ENCODE measurements at regions not wholly inside any gene's neighbourhood (a gene's known extent, or its start where the extent isn't known, plus 50 kb on each side); places are given as distances from the start of the nearest gene placed in this dataset.

DNA sequence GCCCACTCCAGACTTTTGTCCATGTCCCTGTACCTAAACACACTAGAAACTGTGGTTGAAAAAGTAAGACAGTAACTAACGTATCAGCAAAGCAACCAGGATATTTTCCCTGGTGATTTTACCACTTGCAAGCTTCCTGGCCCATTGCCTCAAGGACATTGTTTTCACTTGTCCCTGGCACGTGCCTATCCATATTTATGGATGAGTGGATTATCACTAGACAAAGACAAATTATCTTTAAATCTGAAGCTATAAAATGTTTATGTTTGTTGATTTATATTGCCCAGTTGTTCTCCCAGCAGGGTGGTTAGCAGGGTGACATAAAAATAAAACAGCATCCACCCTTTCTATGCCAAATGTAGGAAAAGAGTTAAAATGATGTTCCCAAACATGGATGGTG lies 93.2 kb upstream of the STEAP1 start (continued):
- TF ChIP-seq CREB1 (CRISPR knock-in tag; IDR thresholded peaks at IDR 0.05; ENCODE audit: low read depth): no peak

DNA sequence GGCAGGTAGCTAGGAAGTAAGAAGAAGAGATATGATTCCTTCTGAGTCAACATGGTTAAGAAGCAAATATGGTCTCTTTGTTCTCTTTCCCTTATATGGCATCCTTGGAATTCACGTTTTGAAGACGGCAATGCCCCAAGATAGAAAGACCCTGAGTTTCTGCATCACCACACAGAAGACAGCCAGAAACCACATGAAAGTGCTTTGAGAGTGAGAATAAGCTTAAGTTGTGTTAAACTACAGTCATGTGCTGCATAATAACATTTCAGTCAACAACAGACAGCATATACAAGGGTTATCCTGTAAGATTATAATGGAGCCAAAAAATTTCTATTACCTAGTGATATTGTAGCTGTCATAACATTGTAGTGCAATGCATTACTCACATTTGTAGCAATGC lies 89.9 kb upstream of the STEAP1 start:
- no peak for DNase-seq (ENCODE audit: low spot score)
- H3F3A ChIP-seq (replicated peaks; ENCODE audit: low read depth): no peaks in the 10 kb centered on the region
- H3K4me1 Mint-ChIP-seq: no peaks in the 10 kb centered on the region; the same call in 2 of the 3 replicates
- no peaks in the 10 kb centered on the region for H3K4me1 ChIP-seq (ENCODE audit: insufficient read depth)
- no peak overlapping the region for H3K4me3 ChIP-seq
- H3K27me3 Mint-ChIP-seq (ENCODE audit: insufficient read depth, low read depth, poor library complexity): peaks cover 1% of the 10 kb centered on the region
- no peaks in the 10 kb centered on the region for H3K36me3 ChIP-seq (ENCODE audit: insufficient read depth)
- H3K4me3 Mint-ChIP-seq: no peak overlapping the region
- H3K27ac Mint-ChIP-seq: no peak overlapping the region
- H3K27ac ChIP-seq (ENCODE audit: low read depth): no peak overlapping the region
- no peaks in the 10 kb centered on the region for H3K9me2 ChIP-seq (ENCODE audit: insufficient read depth)
- no peaks in the 10 kb centered on the region for H4K20me1 ChIP-seq (replicated peaks; ENCODE audit: insufficient read depth)
- TF ChIP-seq JUNB (IDR thresholded peaks at IDR 0.05; ENCODE audit: unreplicated experiment) (no peak), STAT1 (IDR thresholded peaks at IDR 0.05; ENCODE audit: unreplicated experiment) (no peak), POLR2AphosphoS5 (IDR thresholded peaks at IDR 0.05; ENCODE audit: low read depth) (no peak), ZNF114 (CRISPR knock-in tag; IDR thresholded peaks at IDR 0.05) (no peak), NANOG (IDR thresholded peaks at IDR 0.05; ENCODE audit: borderline replicate concordance) (no peak), ZNF331 (CRISPR knock-in tag; IDR thresholded peaks at IDR 0.05; ENCODE audit: low read depth) (no peak), EZH2phosphoT487 (IDR thresholded peaks at IDR 0.05; ENCODE audit: unreplicated experiment) (no peak), EZH2 (IDR thresholded peaks at IDR 0.05; ENCODE audit: low read depth, unreplicated experiment) (no peak), CREB1 (CRISPR knock-in tag; IDR thresholded peaks at IDR 0.05; ENCODE audit: low read depth) (no peak)
- TF ChIP-seq, protein P1, sequence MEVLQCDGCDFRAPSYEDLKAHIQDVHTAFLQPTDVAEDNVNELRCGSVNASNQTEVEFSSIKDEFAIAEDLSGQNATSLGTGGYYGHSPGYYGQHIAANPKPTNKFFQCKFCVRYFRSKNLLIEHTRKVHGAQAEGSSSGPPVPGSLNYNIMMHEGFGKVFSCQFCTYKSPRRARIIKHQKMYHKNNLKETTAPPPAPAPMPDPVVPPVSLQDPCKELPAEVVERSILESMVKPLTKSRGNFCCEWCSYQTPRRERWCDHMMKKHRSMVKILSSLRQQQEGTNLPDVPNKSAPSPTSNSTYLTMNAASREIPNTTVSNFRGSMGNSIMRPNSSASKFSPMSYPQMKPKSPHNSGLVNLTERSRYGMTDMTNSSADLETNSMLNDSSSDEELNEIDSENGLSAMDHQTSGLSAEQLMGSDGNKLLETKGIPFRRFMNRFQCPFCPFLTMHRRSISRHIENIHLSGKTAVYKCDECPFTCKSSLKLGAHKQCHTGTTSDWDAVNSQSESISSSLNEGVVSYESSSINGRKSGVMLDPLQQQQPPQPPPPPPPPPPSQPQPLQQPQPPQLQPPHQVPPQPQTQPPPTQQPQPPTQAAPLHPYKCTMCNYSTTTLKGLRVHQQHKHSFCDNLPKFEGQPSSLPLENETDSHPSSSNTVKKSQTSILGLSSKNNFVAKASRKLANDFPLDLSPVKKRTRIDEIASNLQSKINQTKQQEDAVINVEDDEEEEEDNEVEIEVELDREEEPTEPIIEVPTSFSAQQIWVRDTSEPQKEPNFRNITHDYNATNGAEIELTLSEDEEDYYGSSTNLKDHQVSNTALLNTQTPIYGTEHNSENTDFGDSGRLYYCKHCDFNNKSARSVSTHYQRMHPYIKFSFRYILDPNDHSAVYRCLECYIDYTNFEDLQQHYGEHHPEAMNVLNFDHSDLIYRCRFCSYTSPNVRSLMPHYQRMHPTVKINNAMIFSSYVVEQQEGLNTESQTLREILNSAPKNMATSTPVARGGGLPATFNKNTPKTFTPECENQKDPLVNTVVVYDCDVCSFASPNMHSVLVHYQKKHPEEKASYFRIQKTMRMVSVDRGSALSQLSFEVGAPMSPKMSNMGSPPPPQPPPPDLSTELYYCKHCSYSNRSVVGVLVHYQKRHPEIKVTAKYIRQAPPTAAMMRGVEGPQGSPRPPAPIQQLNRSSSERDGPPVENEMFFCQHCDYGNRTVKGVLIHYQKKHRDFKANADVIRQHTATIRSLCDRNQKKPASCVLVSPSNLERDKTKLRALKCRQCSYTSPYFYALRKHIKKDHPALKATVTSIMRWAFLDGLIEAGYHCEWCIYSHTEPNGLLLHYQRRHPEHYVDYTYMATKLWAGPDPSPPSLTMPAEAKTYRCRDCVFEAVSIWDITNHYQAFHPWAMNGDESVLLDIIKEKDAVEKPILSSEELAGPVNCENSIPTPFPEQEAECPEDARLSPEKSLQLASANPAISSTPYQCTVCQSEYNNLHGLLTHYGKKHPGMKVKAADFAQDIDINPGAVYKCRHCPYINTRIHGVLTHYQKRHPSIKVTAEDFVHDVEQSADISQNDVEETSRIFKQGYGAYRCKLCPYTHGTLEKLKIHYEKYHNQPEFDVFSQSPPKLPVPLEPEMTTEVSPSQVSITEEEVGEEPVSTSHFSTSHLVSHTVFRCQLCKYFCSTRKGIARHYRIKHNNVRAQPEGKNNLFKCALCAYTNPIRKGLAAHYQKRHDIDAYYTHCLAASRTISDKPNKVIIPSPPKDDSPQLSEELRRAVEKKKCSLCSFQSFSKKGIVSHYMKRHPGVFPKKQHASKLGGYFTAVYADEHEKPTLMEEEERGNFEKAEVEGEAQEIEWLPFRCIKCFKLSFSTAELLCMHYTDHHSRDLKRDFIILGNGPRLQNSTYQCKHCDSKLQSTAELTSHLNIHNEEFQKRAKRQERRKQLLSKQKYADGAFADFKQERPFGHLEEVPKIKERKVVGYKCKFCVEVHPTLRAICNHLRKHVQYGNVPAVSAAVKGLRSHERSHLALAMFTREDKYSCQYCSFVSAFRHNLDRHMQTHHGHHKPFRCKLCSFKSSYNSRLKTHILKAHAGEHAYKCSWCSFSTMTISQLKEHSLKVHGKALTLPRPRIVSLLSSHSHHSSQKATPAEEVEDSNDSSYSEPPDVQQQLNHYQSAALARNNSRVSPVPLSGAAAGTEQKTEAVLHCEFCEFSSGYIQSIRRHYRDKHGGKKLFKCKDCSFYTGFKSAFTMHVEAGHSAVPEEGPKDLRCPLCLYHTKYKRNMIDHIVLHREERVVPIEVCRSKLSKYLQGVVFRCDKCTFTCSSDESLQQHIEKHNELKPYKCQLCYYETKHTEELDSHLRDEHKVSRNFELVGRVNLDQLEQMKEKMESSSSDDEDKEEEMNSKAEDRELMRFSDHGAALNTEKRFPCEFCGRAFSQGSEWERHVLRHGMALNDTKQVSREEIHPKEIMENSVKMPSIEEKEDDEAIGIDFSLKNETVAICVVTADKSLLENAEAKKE (CRISPR knock-in tag; IDR thresholded peaks at IDR 0.05): no peak
- TF ChIP-seq, protein P2, sequence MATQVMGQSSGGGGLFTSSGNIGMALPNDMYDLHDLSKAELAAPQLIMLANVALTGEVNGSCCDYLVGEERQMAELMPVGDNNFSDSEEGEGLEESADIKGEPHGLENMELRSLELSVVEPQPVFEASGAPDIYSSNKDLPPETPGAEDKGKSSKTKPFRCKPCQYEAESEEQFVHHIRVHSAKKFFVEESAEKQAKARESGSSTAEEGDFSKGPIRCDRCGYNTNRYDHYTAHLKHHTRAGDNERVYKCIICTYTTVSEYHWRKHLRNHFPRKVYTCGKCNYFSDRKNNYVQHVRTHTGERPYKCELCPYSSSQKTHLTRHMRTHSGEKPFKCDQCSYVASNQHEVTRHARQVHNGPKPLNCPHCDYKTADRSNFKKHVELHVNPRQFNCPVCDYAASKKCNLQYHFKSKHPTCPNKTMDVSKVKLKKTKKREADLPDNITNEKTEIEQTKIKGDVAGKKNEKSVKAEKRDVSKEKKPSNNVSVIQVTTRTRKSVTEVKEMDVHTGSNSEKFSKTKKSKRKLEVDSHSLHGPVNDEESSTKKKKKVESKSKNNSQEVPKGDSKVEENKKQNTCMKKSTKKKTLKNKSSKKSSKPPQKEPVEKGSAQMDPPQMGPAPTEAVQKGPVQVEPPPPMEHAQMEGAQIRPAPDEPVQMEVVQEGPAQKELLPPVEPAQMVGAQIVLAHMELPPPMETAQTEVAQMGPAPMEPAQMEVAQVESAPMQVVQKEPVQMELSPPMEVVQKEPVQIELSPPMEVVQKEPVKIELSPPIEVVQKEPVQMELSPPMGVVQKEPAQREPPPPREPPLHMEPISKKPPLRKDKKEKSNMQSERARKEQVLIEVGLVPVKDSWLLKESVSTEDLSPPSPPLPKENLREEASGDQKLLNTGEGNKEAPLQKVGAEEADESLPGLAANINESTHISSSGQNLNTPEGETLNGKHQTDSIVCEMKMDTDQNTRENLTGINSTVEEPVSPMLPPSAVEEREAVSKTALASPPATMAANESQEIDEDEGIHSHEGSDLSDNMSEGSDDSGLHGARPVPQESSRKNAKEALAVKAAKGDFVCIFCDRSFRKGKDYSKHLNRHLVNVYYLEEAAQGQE (IDR thresholded peaks at IDR 0.05; ENCODE audit: unreplicated experiment): no peak
- TF ChIP-seq, protein P3, sequence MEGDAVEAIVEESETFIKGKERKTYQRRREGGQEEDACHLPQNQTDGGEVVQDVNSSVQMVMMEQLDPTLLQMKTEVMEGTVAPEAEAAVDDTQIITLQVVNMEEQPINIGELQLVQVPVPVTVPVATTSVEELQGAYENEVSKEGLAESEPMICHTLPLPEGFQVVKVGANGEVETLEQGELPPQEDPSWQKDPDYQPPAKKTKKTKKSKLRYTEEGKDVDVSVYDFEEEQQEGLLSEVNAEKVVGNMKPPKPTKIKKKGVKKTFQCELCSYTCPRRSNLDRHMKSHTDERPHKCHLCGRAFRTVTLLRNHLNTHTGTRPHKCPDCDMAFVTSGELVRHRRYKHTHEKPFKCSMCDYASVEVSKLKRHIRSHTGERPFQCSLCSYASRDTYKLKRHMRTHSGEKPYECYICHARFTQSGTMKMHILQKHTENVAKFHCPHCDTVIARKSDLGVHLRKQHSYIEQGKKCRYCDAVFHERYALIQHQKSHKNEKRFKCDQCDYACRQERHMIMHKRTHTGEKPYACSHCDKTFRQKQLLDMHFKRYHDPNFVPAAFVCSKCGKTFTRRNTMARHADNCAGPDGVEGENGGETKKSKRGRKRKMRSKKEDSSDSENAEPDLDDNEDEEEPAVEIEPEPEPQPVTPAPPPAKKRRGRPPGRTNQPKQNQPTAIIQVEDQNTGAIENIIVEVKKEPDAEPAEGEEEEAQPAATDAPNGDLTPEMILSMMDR (conservative IDR thresholded peaks at IDR 0.05; ENCODE audit: low read depth in 2 of 2): no peak
- TF ChIP-seq, protein P4, sequence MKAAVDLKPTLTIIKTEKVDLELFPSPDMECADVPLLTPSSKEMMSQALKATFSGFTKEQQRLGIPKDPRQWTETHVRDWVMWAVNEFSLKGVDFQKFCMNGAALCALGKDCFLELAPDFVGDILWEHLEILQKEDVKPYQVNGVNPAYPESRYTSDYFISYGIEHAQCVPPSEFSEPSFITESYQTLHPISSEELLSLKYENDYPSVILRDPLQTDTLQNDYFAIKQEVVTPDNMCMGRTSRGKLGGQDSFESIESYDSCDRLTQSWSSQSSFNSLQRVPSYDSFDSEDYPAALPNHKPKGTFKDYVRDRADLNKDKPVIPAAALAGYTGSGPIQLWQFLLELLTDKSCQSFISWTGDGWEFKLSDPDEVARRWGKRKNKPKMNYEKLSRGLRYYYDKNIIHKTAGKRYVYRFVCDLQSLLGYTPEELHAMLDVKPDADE (IDR thresholded peaks at IDR 0.05): no peak
- no peak for ATAC-seq
- no peaks in the 10 kb centered on the region for H3K9me3 Mint-ChIP-seq
- no peaks in the 10 kb centered on the region for H3K36me3 Mint-ChIP-seq (ENCODE audit: low read depth)
- H3K79me2 ChIP-seq (replicated peaks; ENCODE audit: insufficient read depth): no peaks in the 10 kb centered on the region
- H2AFZ ChIP-seq: no peak overlapping the region
- H3K27me3 ChIP-seq (ENCODE audit: insufficient read depth): no peaks in the 10 kb centered on the region
- no peak overlapping the region for H3K4me2 ChIP-seq
